ENCODE measurements at regions not wholly inside any gene's neighbourhood (a gene's known extent, or its start where the extent isn't known, plus 50 kb on each side); places are given as distances from the start of the nearest gene placed in this dataset.

- Histone ChIP-seq H3K27me3 (ENCODE audit: control insufficient read depth in 1 of 2, insufficient read depth in 2 of 2, low read length in 2 of 2) (no peaks in the 10 kb centered on the region), H3K27ac (ENCODE audit: low read depth, low read length) (peak overlapping the region; percentile 74), H3K9me3 (ENCODE audit: control insufficient read depth in 1 of 2, low read length in 2 of 2) (no peaks in the 10 kb centered on the region), H3K4me3 (ENCODE audit: low read depth in 1 of 2, low read length in 2 of 2) (no peak overlapping the region), H3K36me3 (ENCODE audit: control insufficient read depth in 1 of 2, insufficient read depth in 2 of 2, low read length in 2 of 2) (no peaks in the 10 kb centered on the region), H3K9ac (ENCODE audit: low read depth in 1 of 2, low read length in 2 of 2) (peak overlapping the region; percentile 32 to 41), H3K4me1 (ENCODE audit: control insufficient read depth in 1 of 2, insufficient read depth in 2 of 2, low read length in 2 of 2) (peaks cover 11 to 22% of the 10 kb centered on the region in 2 donors)
Observed at GRCh38 chr12:123041811-123042655, 61.6 kb downstream of the ARL6IP4 start.

- peak overlapping the region; percentile 41 for H3K27ac ChIP-seq (ENCODE audit: low read depth, low read length)
- H3K4me1 ChIP-seq (ENCODE audit: control insufficient read depth in 1 of 2, insufficient read depth in 2 of 2, low read length in 2 of 2): peaks cover 11 to 22% of the 10 kb centered on the region in 2 donors
- no peak overlapping the region for H3K4me3 ChIP-seq (ENCODE audit: low read depth in 1 of 2, low read length in 2 of 2)
Observed at GRCh38 chr12:123041042-123041531, 60.6 kb downstream of the ARL6IP4 start.

GRCh38 chr12:123040106-123040505 lies 59.6 kb downstream of the ARL6IP4 start:
- H3K36me3 ChIP-seq (ENCODE audit: control insufficient read depth in 1 of 2, insufficient read depth in 2 of 2, low read length in 2 of 2): no peaks in the 10 kb centered on the region
- H3K4me1 ChIP-seq (ENCODE audit: control insufficient read depth in 1 of 2, insufficient read depth in 2 of 2, low read length in 2 of 2): peaks cover 11 to 22% of the 10 kb centered on the region in 2 donors
- H3K9ac ChIP-seq (ENCODE audit: low read depth in 1 of 2, low read length in 2 of 2): no peak overlapping the region
- no peaks in the 10 kb centered on the region for H3K9me3 ChIP-seq (ENCODE audit: control insufficient read depth in 1 of 2, low read length in 2 of 2)
- no peak overlapping the region for H3K4me3 ChIP-seq (ENCODE audit: low read depth in 1 of 2, low read length in 2 of 2)
- no peaks in the 10 kb centered on the region for H3K27me3 ChIP-seq (ENCODE audit: control insufficient read depth in 1 of 2, insufficient read depth in 2 of 2, low read length in 2 of 2)
- no peak overlapping the region for H3K27ac ChIP-seq (ENCODE audit: low read depth, low read length)

More at GRCh38 chr12:123041042-123041531, 60.6 kb downstream of the ARL6IP4 start:
- Histone ChIP-seq H3K9ac (ENCODE audit: low read depth in 1 of 2, low read length in 2 of 2) (no peak overlapping the region), H3K36me3 (ENCODE audit: control insufficient read depth in 1 of 2, insufficient read depth in 2 of 2, low read length in 2 of 2) (no peaks in the 10 kb centered on the region), H3K9me3 (ENCODE audit: control insufficient read depth in 1 of 2, low read length in 2 of 2) (no peaks in the 10 kb centered on the region), H3K27me3 (ENCODE audit: control insufficient read depth in 1 of 2, insufficient read depth in 2 of 2, low read length in 2 of 2) (no peaks in the 10 kb centered on the region)

- no peaks in the 10 kb centered on the region for H3K27me3 ChIP-seq (ENCODE audit: control insufficient read depth in 1 of 2, insufficient read depth in 2 of 2, low read length in 2 of 2)
- H3K36me3 ChIP-seq (ENCODE audit: control insufficient read depth in 1 of 2, insufficient read depth in 2 of 2, low read length in 2 of 2): peaks cover 0 to 4% of the 10 kb centered on the region in 2 donors
Observed at GRCh38 chr12:123038966-123039365, 58.5 kb downstream of the ARL6IP4 start.

GRCh38 chr12:123038486-123038885 lies 58.0 kb downstream of the ARL6IP4 start:
- no peaks in the 10 kb centered on the region for H3K27me3 ChIP-seq (ENCODE audit: control insufficient read depth in 1 of 2, insufficient read depth in 2 of 2, low read length in 2 of 2)
- H3K4me3 ChIP-seq (ENCODE audit: low read depth in 1 of 2, low read length in 2 of 2): no peak overlapping the region
- H3K9me3 ChIP-seq (ENCODE audit: control insufficient read depth in 1 of 2, low read length in 2 of 2): no peaks in the 10 kb centered on the region
- no peak overlapping the region for H3K27ac ChIP-seq (ENCODE audit: low read depth, low read length)
- peaks cover 5 to 11% of the 10 kb centered on the region in 2 donors for H3K4me1 ChIP-seq (ENCODE audit: control insufficient read depth in 1 of 2, insufficient read depth in 2 of 2, low read length in 2 of 2)
- H3K36me3 ChIP-seq (ENCODE audit: control insufficient read depth in 1 of 2, insufficient read depth in 2 of 2, low read length in 2 of 2): peaks cover 0 to 8% of the 10 kb centered on the region in 2 donors
- no peak overlapping the region for H3K9ac ChIP-seq (ENCODE audit: low read depth in 1 of 2, low read length in 2 of 2)

More at GRCh38 chr12:123038966-123039365, 58.5 kb downstream of the ARL6IP4 start:
- Histone ChIP-seq H3K4me1 (ENCODE audit: control insufficient read depth in 1 of 2, insufficient read depth in 2 of 2, low read length in 2 of 2) (peaks cover 10 to 16% of the 10 kb centered on the region in 2 donors), H3K27ac (ENCODE audit: low read depth, low read length) (no peak overlapping the region), H3K9ac (ENCODE audit: low read depth in 1 of 2, low read length in 2 of 2) (no peak overlapping the region), H3K4me3 (ENCODE audit: low read depth in 1 of 2, low read length in 2 of 2) (no peak overlapping the region), H3K9me3 (ENCODE audit: control insufficient read depth in 1 of 2, low read length in 2 of 2) (no peaks in the 10 kb centered on the region)

GRCh38 chr12:123037791-123038190 lies 57.3 kb downstream of the ARL6IP4 start:
- H3K36me3 ChIP-seq (ENCODE audit: control insufficient read depth in 1 of 2, insufficient read depth in 2 of 2, low read length in 2 of 2): peaks cover 0 to 15% of the 10 kb centered on the region in 2 donors
- peaks cover 0 to 5% of the 10 kb centered on the region in 2 donors for H3K4me1 ChIP-seq (ENCODE audit: control insufficient read depth in 1 of 2, insufficient read depth in 2 of 2, low read length in 2 of 2)
- no peak overlapping the region for H3K4me3 ChIP-seq (ENCODE audit: low read depth in 1 of 2, low read length in 2 of 2)
- H3K9ac ChIP-seq (ENCODE audit: low read depth in 1 of 2, low read length in 2 of 2): no peak overlapping the region
- no peaks in the 10 kb centered on the region for H3K27me3 ChIP-seq (ENCODE audit: control insufficient read depth in 1 of 2, insufficient read depth in 2 of 2, low read length in 2 of 2)
- no peaks in the 10 kb centered on the region for H3K9me3 ChIP-seq (ENCODE audit: control insufficient read depth in 1 of 2, low read length in 2 of 2)
- H3K27ac ChIP-seq (ENCODE audit: low read depth, low read length): no peak overlapping the region

- Histone ChIP-seq H3K27me3 (ENCODE audit: control insufficient read depth in 1 of 2, insufficient read depth in 2 of 2, low read length in 2 of 2) (no peaks in the 10 kb centered on the region), H3K4me1 (ENCODE audit: control insufficient read depth in 1 of 2, insufficient read depth in 2 of 2, low read length in 2 of 2) (peaks cover 0 to 2% of the 10 kb centered on the region in 2 donors), H3K9ac (ENCODE audit: low read depth in 1 of 2, low read length in 2 of 2) (no peak overlapping the region), H3K27ac (ENCODE audit: low read depth, low read length) (no peak overlapping the region), H3K4me3 (ENCODE audit: low read depth in 1 of 2, low read length in 2 of 2) (no peak overlapping the region), H3K9me3 (ENCODE audit: control insufficient read depth in 1 of 2, low read length in 2 of 2) (no peaks in the 10 kb centered on the region), H3K36me3 (ENCODE audit: control insufficient read depth in 1 of 2, insufficient read depth in 2 of 2, low read length in 2 of 2) (peaks cover 0 to 22% of the 10 kb centered on the region in 2 donors)
Observed at GRCh38 chr12:123036466-123037285, 56.2 kb downstream of the ARL6IP4 start.

- Histone ChIP-seq H3K4me3 (ENCODE audit: low read depth in 1 of 2, low read length in 2 of 2) (no peak overlapping the region), H3K4me1 (ENCODE audit: control insufficient read depth in 1 of 2, insufficient read depth in 2 of 2, low read length in 2 of 2) (no peaks in the 10 kb centered on the region), H3K9ac (ENCODE audit: low read depth in 1 of 2, low read length in 2 of 2) (no peak overlapping the region), H3K27me3 (ENCODE audit: control insufficient read depth in 1 of 2, insufficient read depth in 2 of 2, low read length in 2 of 2) (no peaks in the 10 kb centered on the region), H3K36me3 (ENCODE audit: control insufficient read depth in 1 of 2, insufficient read depth in 2 of 2, low read length in 2 of 2) (peaks cover 0 to 22% of the 10 kb centered on the region in 2 donors), H3K27ac (ENCODE audit: low read depth, low read length) (no peak overlapping the region), H3K9me3 (ENCODE audit: control insufficient read depth in 1 of 2, low read length in 2 of 2) (no peaks in the 10 kb centered on the region)
Observed at GRCh38 chr12:123035841-123036240, 55.4 kb downstream of the ARL6IP4 start.

GRCh38 chr12:123034865-123035264 lies 54.4 kb downstream of the ARL6IP4 start:
- H3K36me3 ChIP-seq (ENCODE audit: control insufficient read depth in 1 of 2, insufficient read depth in 2 of 2, low read length in 2 of 2): peaks cover 0 to 22% of the 10 kb centered on the region in 2 donors
- H3K9ac ChIP-seq (ENCODE audit: low read depth in 1 of 2, low read length in 2 of 2): no peak overlapping the region
- no peak overlapping the region for H3K4me3 ChIP-seq (ENCODE audit: low read depth in 1 of 2, low read length in 2 of 2)
- H3K4me1 ChIP-seq (ENCODE audit: control insufficient read depth in 1 of 2, insufficient read depth in 2 of 2, low read length in 2 of 2): no peaks in the 10 kb centered on the region
- no peaks in the 10 kb centered on the region for H3K27me3 ChIP-seq (ENCODE audit: control insufficient read depth in 1 of 2, insufficient read depth in 2 of 2, low read length in 2 of 2)
- H3K9me3 ChIP-seq (ENCODE audit: control insufficient read depth in 1 of 2, low read length in 2 of 2): no peaks in the 10 kb centered on the region
- H3K27ac ChIP-seq (ENCODE audit: low read depth, low read length): no peak overlapping the region
